ENCODE measurements at regions not wholly inside any gene's neighbourhood (a gene's known extent, or its start where the extent isn't known, plus 50 kb on each side); places are given as distances from the start of the nearest gene placed in this dataset.
"Not testable (repeated sequence)": the region's sequence is repeated elsewhere in the genome, so short reads cannot be mapped to it uniquely, and the experiment has no call there.

DNA sequence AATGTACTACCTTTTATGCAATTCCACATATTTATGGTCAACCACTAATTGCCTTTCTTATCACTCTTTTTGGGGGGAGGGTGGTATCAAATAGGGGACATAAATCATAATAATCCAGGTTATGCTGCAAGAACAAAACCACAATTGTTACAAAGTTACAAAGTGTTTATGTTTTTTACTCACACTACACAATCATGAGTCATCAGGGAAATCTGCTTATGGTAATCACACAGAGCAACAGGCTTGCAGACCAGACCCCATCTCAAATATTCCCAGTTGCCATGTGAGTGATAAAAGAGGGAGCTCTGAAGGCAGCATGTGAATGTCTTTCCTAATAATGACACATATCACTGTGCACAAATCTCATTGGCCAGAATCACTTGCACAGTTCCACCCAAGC is 304.7 kb upstream of the TMEFF2 start:
- Histone ChIP-seq H3K4me2 (ENCODE audit: low read depth, low read length, poor library complexity, severe bottlenecking) (no peak overlapping the region), H3K27me3 (ENCODE audit: low read length) (no peaks in the 10 kb centered on the region), H3K9me3 (ENCODE audit: low read length) (peaks cover 13% of the 10 kb centered on the region), H2AFZ (ENCODE audit: low read length) (no peak overlapping the region), H4K20me1 (ENCODE audit: insufficient read depth, low read depth, low read length) (no peaks in the 10 kb centered on the region), H3K79me2 (ENCODE audit: low read length) (no peaks in the 10 kb centered on the region), H3K4me3 (ENCODE audit: low read length) (no peak overlapping the region), H3K36me3 (ENCODE audit: insufficient read depth, low read length) (no peaks in the 10 kb centered on the region), H3K4me1 (ENCODE audit: low read length) (no peaks in the 10 kb centered on the region), H3K9me2 (replicated peaks; ENCODE audit: insufficient read depth, low read length) (no peaks in the 10 kb centered on the region), H3K9ac (ENCODE audit: low read length) (no peak overlapping the region), H3K27ac (ENCODE audit: low read length) (no peak overlapping the region)
- DNase-seq = no peak

DNA sequence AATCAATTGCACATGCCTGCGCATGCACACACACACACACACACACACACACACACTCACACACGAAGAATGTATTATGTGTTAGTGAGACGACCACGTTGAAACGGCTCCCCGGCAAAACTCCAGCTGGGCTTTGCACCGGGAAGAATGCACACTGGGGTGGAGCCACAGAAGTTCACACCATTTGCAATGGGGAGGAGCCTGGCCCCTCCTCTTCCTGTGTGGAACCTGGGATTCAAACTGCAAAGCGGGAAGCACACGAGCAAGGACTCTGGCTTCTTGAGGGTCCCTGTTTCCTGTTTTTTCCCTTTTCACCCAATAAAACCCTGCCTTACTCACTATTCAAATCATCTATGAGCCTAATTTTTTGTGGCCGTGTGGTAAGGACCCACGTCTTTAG is 304.0 kb upstream of the TMEFF2 start:
- Histone ChIP-seq H3K4me3 (ENCODE audit: low read length) (no peak overlapping the region), H2AFZ (ENCODE audit: low read length) (no peak overlapping the region), H3K36me3 (ENCODE audit: insufficient read depth, low read length) (no peaks in the 10 kb centered on the region), H3K27me3 (ENCODE audit: low read length) (no peaks in the 10 kb centered on the region), H3K4me2 (ENCODE audit: low read depth, low read length, poor library complexity, severe bottlenecking) (no peak overlapping the region), H3K9me3 (ENCODE audit: low read length) (peaks cover 13% of the 10 kb centered on the region), H3K4me1 (ENCODE audit: low read length) (no peaks in the 10 kb centered on the region), H4K20me1 (ENCODE audit: insufficient read depth, low read depth, low read length) (no peaks in the 10 kb centered on the region), H3K9me2 (replicated peaks; ENCODE audit: insufficient read depth, low read length) (no peaks in the 10 kb centered on the region), H3K79me2 (ENCODE audit: low read length) (no peaks in the 10 kb centered on the region), H3K27ac (ENCODE audit: low read length) (no peak overlapping the region), H3K9ac (ENCODE audit: low read length) (no peak overlapping the region)
- no peak for DNase-seq

DNA sequence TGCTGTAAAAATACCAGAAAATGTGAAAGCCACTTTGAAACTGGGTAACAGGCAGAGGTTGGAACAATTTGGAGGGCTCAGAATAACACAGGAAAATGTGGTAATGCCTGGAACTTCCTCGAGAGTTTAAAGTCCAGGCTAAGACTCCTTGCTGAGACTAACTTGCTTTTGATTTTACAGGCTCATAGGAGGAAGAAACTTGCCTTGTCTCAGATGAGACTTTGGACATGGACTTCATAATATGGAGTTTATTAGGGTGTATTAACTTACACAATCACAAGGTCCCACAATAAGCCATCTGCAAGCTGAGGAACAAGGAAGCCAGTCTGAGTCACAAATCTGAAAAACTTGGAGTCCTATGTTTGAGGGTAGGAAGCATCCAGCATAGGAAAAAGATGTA is 293.4 kb upstream of the TMEFF2 start:
- not testable (repeated sequence) for H3K4me1 ChIP-seq (ENCODE audit: low read length); H3K9me3 ChIP-seq (ENCODE audit: low read length); H3K4me2 ChIP-seq (ENCODE audit: low read depth, low read length, poor library complexity, severe bottlenecking); H4K20me1 ChIP-seq (ENCODE audit: insufficient read depth, low read depth, low read length); H2AFZ ChIP-seq (ENCODE audit: low read length); H3K27me3 ChIP-seq (ENCODE audit: low read length); H3K4me3 ChIP-seq (ENCODE audit: low read length); H3K36me3 ChIP-seq (ENCODE audit: insufficient read depth, low read length); H3K79me2 ChIP-seq (ENCODE audit: low read length); H3K9me2 ChIP-seq (replicated peaks; ENCODE audit: insufficient read depth, low read length); H3K9ac ChIP-seq (ENCODE audit: low read length); H3K27ac ChIP-seq (ENCODE audit: low read length); DNase-seq

DNA sequence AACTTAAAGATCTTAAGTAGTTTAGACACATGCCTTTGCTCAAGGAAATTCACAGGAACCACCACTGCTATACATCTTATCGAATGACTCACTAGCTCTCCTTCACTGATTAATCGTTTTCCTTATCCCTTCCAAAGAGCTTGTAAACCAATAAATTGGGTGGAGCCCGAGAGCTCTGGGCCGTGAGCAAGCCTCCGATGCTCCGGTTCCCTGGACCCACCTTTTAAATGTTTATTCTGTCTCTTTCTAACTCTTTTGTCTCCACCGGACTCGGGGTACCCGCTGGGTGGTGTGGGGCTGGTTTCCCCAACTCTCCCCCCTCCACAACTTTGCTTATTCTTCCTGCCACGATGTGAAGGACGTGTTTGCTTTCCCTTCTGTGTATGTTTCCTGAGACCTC is 292.9 kb upstream of the TMEFF2 start:
- Histone ChIP-seq H3K4me1 (ENCODE audit: low read length) (no peaks in the 10 kb centered on the region), H3K27ac (ENCODE audit: low read length) (no peak overlapping the region), H3K9me2 (replicated peaks; ENCODE audit: insufficient read depth, low read length) (no peaks in the 10 kb centered on the region), H3K9ac (ENCODE audit: low read length) (no peak overlapping the region), H3K9me3 (ENCODE audit: low read length) (peaks cover 5% of the 10 kb centered on the region), H4K20me1 (ENCODE audit: insufficient read depth, low read depth, low read length) (no peaks in the 10 kb centered on the region), H2AFZ (ENCODE audit: low read length) (no peak overlapping the region), H3K4me3 (ENCODE audit: low read length) (no peak overlapping the region), H3K27me3 (ENCODE audit: low read length) (no peaks in the 10 kb centered on the region), H3K4me2 (ENCODE audit: low read depth, low read length, poor library complexity, severe bottlenecking) (no peak overlapping the region), H3K79me2 (ENCODE audit: low read length) (no peaks in the 10 kb centered on the region), H3K36me3 (ENCODE audit: insufficient read depth, low read length) (no peaks in the 10 kb centered on the region)
- no peak for DNase-seq

DNA sequence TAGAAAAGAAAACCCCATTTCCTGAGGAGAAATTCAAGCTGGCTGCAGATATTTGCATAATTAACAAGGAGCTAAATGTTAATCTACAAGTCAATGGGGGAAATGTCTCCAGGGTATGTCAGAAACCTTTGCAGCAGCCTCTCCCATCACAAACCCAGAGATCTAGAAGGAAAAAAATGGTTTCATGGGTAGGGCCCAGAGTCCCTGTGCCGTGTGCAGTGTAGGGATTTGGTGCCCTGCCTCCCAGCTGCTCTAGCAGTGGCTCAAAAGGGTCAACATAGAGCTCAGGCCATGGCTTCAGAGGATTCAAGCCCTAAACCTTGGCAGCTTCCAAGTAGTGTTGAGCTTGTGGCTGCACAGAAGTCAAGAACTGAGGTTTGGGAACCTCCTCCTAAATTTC is 290.2 kb upstream of the TMEFF2 start:
- no peaks in the 10 kb centered on the region for H3K27me3 ChIP-seq (ENCODE audit: low read length)
- H3K4me3 ChIP-seq (ENCODE audit: low read length) = no peak overlapping the region
- H3K4me1 ChIP-seq (ENCODE audit: low read length) = no peaks in the 10 kb centered on the region
- no peaks in the 10 kb centered on the region for H3K9me2 ChIP-seq (replicated peaks; ENCODE audit: insufficient read depth, low read length)
- no peaks in the 10 kb centered on the region for H3K36me3 ChIP-seq (ENCODE audit: insufficient read depth, low read length)
- H3K79me2 ChIP-seq (ENCODE audit: low read length) = no peaks in the 10 kb centered on the region
- DNase-seq = no peak
- no peaks in the 10 kb centered on the region for H3K9me3 ChIP-seq (ENCODE audit: low read length)
- no peak overlapping the region for H3K27ac ChIP-seq (ENCODE audit: low read length)
- H4K20me1 ChIP-seq (ENCODE audit: insufficient read depth, low read depth, low read length) = no peaks in the 10 kb centered on the region
- H2AFZ ChIP-seq (ENCODE audit: low read length) = no peak overlapping the region
- no peak overlapping the region for H3K4me2 ChIP-seq (ENCODE audit: low read depth, low read length, poor library complexity, severe bottlenecking)
- H3K9ac ChIP-seq (ENCODE audit: low read length) = no peak overlapping the region

DNA sequence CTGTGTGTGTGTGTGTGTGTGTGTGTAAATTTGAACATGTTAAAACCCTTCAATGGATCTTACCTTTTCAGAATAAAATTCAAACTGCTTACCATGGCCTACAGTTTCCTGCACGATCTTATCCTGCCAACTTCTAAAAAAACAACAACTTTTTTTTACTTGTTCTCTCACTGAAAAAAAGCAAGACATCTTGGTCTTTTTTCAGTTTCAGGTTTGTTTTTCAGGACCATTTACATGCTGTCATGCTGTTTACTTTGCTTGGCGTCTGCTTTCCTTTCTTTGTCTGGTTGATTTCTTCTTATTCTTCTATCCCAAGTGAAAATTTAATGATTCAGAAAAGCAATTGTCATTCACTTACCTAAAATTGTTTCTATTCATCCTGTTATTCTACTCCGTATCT is 286.3 kb upstream of the TMEFF2 start:
- DNase-seq = no peak
- no peak overlapping the region for H3K27ac ChIP-seq (ENCODE audit: low read length)
- no peak overlapping the region for H3K4me2 ChIP-seq (ENCODE audit: low read depth, low read length, poor library complexity, severe bottlenecking)
- no peaks in the 10 kb centered on the region for H3K27me3 ChIP-seq (ENCODE audit: low read length)
- H3K4me3 ChIP-seq (ENCODE audit: low read length) = no peak overlapping the region
- H4K20me1 ChIP-seq (ENCODE audit: insufficient read depth, low read depth, low read length) = no peaks in the 10 kb centered on the region
- no peaks in the 10 kb centered on the region for H3K79me2 ChIP-seq (ENCODE audit: low read length)
- H3K9me3 ChIP-seq (ENCODE audit: low read length) = no peaks in the 10 kb centered on the region; the same call in 1 of the 2 replicates
- H3K36me3 ChIP-seq (ENCODE audit: insufficient read depth, low read length) = no peaks in the 10 kb centered on the region
- H2AFZ ChIP-seq (ENCODE audit: low read length) = no peak overlapping the region
- no peak overlapping the region for H3K9ac ChIP-seq (ENCODE audit: low read length)
- no peaks in the 10 kb centered on the region for H3K9me2 ChIP-seq (replicated peaks; ENCODE audit: insufficient read depth, low read length)
- H3K4me1 ChIP-seq (ENCODE audit: low read length) = no peaks in the 10 kb centered on the region

DNA sequence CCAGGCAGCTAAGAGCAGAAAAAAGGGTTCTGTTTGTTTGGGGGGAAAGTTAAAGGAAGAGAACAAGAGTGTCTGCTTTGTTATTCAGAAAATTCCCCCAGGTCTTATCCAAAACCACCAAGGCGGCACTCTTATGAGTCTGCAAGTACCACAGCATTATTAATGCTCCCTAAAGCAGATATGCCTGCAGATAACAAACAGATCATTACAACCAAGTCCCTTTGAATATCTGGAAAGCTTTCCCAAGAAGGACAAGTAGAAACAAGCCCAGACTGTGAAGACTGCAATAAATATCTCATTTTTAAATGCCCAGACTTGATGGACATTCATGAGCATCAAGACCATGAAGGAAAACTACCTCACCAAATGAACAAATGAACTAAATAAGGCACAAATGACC is 278.6 kb upstream of the TMEFF2 start:
- no peak for DNase-seq
- Histone ChIP-seq H3K9ac (ENCODE audit: low read length) (no peak overlapping the region), H2AFZ (ENCODE audit: low read length) (no peak overlapping the region), H3K27me3 (ENCODE audit: low read length) (no peaks in the 10 kb centered on the region), H3K9me2 (replicated peaks; ENCODE audit: insufficient read depth, low read length) (no peaks in the 10 kb centered on the region), H4K20me1 (ENCODE audit: insufficient read depth, low read depth, low read length) (no peaks in the 10 kb centered on the region), H3K9me3 (ENCODE audit: low read length) (peaks cover 8% of the 10 kb centered on the region), H3K4me2 (ENCODE audit: low read depth, low read length, poor library complexity, severe bottlenecking) (no peak overlapping the region), H3K4me3 (ENCODE audit: low read length) (no peak overlapping the region), H3K4me1 (ENCODE audit: low read length) (no peaks in the 10 kb centered on the region), H3K27ac (ENCODE audit: low read length) (no peak overlapping the region), H3K36me3 (ENCODE audit: insufficient read depth, low read length) (no peaks in the 10 kb centered on the region), H3K79me2 (ENCODE audit: low read length) (no peaks in the 10 kb centered on the region)

DNA sequence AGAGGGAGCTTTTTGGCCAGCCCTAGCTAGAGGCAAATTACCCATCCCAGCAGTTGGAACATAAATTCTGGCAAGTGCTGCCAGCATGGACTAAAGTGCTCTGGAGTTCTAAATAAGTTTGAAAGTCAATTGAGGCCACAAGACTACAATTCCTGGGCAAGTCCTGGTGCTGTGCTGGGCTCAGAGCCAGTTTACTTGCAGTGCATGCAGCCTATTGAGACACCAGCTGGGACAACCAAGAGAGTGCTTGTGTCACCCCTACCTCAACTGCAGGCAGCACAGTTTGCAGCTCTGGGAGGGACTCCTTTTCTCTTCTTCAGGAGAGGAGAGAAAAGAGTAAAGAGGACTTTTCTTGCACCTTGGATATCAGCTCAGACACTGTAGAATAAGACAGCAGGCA is 277.2 kb upstream of the TMEFF2 start:
- no peaks in the 10 kb centered on the region for H3K79me2 ChIP-seq (ENCODE audit: low read length)
- no peaks in the 10 kb centered on the region for H3K4me1 ChIP-seq (ENCODE audit: low read length)
- no peak overlapping the region for H3K9ac ChIP-seq (ENCODE audit: low read length)
- no peaks in the 10 kb centered on the region for H3K27me3 ChIP-seq (ENCODE audit: low read length)
- no peak overlapping the region for H2AFZ ChIP-seq (ENCODE audit: low read length)
- no peak overlapping the region for H3K4me2 ChIP-seq (ENCODE audit: low read depth, low read length, poor library complexity, severe bottlenecking)
- H3K36me3 ChIP-seq (ENCODE audit: insufficient read depth, low read length) = no peaks in the 10 kb centered on the region
- H4K20me1 ChIP-seq (ENCODE audit: insufficient read depth, low read depth, low read length) = no peaks in the 10 kb centered on the region
- H3K4me3 ChIP-seq (ENCODE audit: low read length) = no peak overlapping the region
- H3K9me2 ChIP-seq (replicated peaks; ENCODE audit: insufficient read depth, low read length) = no peaks in the 10 kb centered on the region
- peaks cover 8% of the 10 kb centered on the region for H3K9me3 ChIP-seq (ENCODE audit: low read length)
- no peak overlapping the region for H3K27ac ChIP-seq (ENCODE audit: low read length)
- no peak for DNase-seq

DNA sequence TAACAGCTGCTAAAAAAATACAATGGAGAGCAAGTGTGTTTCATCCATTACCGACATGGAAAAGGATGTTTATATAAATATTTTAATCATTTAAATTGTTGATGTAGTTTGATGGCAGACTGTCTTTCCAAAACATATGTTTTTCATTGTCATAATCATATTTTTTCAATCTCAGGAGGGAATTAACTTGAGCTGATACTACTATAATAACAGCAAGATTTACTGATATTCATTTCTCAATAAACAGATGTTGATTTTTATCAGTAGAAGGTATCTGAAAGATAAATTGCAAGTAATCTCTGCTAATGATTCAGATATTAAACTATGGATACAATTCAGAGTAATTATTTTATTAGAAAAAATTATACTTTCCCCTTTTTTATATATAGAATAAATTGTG is 274.9 kb upstream of the TMEFF2 start:
- H3K27ac ChIP-seq (ENCODE audit: low read length) = no peak overlapping the region
- no peaks in the 10 kb centered on the region for H3K27me3 ChIP-seq (ENCODE audit: low read length)
- no peaks in the 10 kb centered on the region for H4K20me1 ChIP-seq (ENCODE audit: insufficient read depth, low read depth, low read length)
- no peak overlapping the region for H3K9ac ChIP-seq (ENCODE audit: low read length)
- no peak for DNase-seq
- H3K4me2 ChIP-seq (ENCODE audit: low read depth, low read length, poor library complexity, severe bottlenecking) = no peak overlapping the region
- H3K79me2 ChIP-seq (ENCODE audit: low read length) = no peaks in the 10 kb centered on the region
- H3K9me2 ChIP-seq (replicated peaks; ENCODE audit: insufficient read depth, low read length) = no peaks in the 10 kb centered on the region
- no peak overlapping the region for H3K4me3 ChIP-seq (ENCODE audit: low read length)
- H3K9me3 ChIP-seq (ENCODE audit: low read length) = peaks cover 10% of the 10 kb centered on the region
- H3K36me3 ChIP-seq (ENCODE audit: insufficient read depth, low read length) = no peaks in the 10 kb centered on the region
- H2AFZ ChIP-seq (ENCODE audit: low read length) = no peak overlapping the region
- no peaks in the 10 kb centered on the region for H3K4me1 ChIP-seq (ENCODE audit: low read length)

Data from Karpas-422 (cell line).